ENCODE measurements at regions not wholly inside any gene's neighbourhood (a gene's known extent, or its start where the extent isn't known, plus 50 kb on each side); places are given as distances from the start of the nearest gene placed in this dataset.

GRCh38 chr14:49240383-49240782, 345.8 kb downstream of the RPS29 start:
- DNase-seq (ENCODE audit: low spot score): no peak

DNA sequence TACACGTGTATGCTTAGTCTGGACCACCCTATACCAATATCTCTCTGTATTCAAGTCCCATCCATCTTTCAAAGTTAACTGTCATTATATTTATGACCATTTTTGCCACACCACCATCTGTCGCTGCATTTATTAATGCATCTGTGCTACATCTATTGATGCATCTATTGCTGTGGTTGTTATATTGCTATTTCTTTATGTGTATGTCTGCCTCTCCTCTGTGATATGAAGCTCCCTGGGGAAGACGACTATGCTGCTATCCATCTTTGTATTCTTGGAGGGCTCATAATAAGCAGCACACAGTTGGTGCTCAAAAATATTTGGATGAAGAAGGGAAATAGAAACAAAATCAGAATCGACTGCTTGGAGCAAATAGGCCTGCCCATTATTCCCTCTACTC, 357.6 kb downstream of the RPS29 start:
- DNase-seq (ENCODE audit: low spot score): no peak

DNA sequence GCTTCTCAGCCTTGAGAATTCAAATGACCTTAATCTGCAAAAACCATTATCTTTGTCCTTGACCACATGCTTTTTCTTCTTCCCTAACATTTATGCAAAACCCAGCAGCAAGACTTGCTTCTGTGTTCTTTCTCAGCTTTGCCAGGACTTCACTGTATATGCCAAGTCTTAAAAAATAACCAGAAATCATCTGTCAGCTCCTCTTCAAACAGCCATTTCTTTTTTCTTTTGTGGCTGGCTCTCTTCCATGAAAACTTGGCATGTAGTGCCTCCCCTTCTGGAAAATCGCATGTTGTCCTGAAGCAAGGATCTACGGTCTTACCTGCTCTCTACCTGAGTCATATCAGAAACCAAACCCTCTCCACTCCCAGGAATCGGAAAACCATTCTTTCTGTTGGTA, 364.9 kb downstream of the RPS29 start:
- DNase-seq (ENCODE audit: low spot score): no peak

DNA sequence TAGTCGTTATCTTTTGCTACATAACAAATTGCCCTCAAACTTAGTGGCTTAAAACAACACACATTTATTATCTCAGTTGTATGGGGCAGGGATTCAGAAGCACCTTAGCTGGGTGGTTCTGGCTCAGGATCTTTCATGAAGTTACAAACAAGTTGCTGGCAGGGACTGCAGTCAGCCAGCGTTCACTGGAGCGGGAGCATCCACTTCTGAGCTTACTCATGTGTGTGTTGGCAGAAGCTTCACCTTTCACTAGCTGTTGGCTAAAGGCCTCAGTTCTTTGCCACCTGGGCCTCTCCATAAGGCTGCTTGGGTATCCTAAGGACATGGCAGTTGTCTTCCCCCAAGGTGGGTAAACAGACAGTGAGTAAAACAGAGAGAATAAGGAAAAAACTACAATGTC, 365.7 kb downstream of the RPS29 start:
- no peak for DNase-seq (ENCODE audit: low spot score)

DNA sequence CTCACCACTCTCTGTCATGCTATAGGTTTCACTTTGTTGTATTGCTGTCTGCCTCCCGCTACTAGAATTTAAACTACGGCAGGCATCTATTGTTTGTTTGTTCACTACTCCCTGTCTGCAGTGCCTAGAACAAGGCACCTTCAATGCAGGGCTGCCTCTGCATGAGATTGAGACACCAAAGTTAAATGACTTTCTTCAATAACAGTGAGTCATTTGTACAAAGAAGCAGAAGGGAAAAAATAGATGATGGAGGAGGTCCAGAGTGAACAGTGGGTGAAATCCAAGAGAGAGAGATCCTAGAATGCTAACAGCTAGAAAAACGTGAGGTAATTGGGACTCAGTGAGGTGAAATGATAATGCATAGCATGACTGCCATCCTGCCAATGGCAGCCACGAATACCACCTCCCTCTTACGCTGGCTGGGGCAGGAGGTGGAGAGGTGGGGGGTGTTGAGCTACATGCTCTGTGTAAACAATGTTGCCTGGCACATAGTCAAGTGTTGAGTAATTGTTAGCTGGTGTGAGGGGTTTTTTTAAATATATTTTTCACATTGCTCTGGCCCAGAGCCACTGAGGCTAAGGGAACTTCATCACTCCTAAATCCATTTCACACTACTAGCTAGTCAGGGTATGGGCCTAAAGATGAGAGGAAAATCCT, 367.6 kb downstream of the RPS29 start:
- no peak for DNase-seq (ENCODE audit: low spot score)

DNA sequence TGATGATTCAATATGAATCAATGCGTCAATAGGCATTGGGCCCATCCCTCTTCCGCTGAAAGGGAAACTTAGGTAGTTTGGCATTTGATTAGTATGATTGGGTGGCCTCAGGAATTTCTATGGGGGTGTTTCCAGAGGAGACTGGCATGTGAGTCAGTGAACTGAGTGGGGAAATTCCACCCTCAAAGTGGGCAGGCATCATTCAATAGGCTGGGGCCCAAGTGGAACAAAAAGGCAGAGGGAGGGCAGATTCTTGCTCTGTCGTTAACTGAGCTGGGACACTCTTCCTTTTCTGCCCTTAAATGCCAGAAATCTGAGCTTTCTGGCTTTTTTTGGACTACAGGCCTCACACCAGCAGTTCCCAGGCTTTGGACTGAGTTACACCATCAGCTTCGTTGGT, 373.5 kb downstream of the RPS29 start:
- DNase-seq (ENCODE audit: low spot score): no peak

DNA sequence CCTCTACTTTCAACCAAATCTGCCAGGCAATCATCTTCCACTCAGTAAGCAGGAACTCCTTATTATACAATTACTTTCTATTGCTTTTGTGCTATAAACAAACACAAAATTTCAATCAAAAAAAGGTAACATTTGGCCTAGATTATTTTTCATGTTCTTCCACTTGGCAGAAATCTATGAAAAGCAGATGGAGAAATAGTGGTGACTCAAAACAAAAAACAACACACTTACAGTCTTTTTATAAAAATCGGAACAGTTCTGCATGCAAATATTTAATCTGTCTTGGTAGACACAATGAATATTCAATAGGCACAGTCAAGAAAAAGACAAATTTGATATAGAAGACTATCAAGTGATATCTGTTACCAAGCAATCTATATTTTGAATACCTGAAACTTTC, 376.8 kb downstream of the RPS29 start:
- no peak for DNase-seq (ENCODE audit: low spot score)

DNA sequence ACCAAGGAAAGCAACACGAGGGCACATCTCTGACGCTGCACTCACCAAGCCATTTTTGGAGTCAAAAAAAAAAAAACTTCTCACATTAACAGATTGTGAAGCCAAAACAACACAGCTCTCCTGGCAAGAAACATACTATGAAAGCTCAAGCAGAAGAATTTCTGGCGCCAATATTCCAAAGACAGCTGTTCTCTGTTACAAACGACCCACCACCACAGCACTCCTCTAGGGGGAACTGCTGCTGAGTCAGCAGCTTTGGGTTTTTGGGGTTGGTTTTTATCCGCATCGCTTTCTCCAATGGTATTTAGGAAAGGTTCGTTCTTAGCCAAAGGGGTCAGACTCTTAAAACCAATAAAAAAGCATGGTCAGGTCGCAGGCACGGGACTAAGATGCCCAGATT, 379.4 kb downstream of the RPS29 start:
- DNase-seq (ENCODE audit: low spot score): no peak

- no peak for DNase-seq (ENCODE audit: low spot score)
Observed at GRCh38 chr14:49203676-49204075, 382.5 kb downstream of the RPS29 start.

DNA sequence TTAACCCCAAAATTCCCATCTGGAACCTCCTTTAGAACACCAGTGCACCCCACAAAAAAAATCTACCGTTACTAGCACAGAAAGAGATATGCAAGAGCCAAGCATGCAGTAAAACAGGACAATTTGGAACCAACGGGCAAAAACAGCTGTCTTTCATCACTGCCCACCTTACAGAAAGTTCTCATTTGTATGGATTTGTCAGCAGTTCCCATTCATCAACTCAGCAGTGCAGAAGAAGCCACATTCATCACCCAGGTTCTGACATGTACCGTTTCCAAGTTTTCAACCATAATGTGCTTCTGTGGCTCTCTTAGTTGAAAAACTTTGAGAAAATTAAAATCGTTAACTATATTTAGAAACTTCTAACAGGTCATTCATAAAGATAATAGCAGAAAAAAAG, 387.0 kb downstream of the RPS29 start:
- no peak for DNase-seq (ENCODE audit: low spot score)

- DNase-seq (ENCODE audit: low spot score): no peak
Observed at GRCh38 chr14:49196327-49196726, 389.9 kb downstream of the RPS29 start.

DNA sequence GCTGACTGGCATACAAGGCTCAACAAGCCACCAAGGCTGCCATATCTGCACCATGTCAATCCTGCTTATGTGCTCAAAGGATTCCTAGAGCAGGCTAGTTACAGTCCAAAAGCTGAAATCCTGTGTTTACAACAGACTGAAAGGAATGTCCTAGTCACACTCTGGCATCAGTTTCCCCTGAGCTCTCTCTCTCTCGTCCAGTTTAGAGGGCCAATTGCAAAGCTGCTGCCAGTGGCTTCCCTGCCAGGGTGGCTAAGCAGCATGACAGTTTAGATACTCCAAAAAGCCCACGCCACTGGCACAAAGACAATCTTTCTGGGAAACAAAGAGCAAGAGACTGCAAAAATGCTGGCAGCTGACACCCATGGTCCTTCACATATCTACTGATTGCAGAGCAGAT, 392.1 kb downstream of the RPS29 start:
- no peak for DNase-seq (ENCODE audit: low spot score)

- DNase-seq (ENCODE audit: low spot score): no peak
Observed at GRCh38 chr14:49193332-49194065, 392.7 kb downstream of the RPS29 start.

DNA sequence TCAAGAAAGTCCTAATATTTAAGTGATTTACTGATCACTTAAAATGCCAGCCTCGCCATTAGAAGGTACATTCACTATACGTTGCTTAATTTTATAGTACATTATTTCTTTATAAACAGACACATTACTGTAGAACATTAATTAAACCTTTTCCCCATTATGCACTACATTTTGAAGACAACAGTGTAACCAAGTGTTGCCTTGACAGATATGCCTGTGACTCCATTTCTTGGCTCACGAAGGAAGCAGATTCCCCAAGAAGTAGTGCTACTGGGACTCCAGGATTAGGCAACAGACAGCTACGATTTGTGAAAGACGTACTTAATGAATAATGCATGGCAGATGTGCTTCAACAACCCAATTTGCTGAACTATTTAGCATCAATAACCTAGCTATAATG, 394.8 kb downstream of the RPS29 start:
- DNase-seq (ENCODE audit: low spot score): no peak

DNA sequence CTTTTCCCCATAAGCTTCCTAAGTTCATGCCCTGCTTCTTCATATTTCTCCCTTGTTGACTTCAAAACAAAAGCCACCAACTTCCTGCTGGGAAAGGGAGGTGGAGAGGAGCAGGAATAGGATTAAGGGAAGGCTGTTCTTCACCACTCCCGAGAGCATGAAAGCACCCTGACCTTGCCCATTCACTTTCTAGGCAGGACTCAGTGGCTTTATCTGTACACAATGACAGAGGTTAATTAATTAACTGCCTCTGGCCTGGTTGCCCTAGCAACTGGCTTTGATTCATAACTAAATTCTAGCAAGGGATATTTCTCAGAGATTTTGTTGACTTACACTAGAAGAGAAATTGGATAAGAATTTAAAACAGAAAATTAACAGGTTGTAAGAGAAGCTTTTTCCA, 396.8 kb downstream of the RPS29 start:
- no peak for DNase-seq (ENCODE audit: low spot score)

DNA sequence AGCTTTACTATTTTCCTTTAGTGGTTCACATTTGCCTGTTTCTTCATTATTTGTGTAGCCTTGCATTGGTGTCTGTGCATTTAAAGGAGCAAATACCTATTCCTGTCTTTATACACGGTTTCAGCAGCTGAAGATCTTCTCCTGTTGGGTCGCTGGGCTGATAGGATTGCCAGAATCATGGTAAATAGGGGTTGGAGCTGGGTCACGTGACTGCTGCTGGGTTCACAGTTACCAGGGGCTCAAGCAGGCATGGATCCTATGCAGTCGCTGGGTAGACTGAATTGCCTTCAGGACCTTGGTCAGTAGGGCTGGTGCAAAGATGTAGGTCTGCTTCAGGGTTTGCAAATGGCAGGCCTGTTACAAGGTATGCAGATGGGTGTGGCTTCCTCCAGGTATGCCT, 398.4 kb downstream of the RPS29 start:
- DNase-seq (ENCODE audit: low spot score): no peak

DNA sequence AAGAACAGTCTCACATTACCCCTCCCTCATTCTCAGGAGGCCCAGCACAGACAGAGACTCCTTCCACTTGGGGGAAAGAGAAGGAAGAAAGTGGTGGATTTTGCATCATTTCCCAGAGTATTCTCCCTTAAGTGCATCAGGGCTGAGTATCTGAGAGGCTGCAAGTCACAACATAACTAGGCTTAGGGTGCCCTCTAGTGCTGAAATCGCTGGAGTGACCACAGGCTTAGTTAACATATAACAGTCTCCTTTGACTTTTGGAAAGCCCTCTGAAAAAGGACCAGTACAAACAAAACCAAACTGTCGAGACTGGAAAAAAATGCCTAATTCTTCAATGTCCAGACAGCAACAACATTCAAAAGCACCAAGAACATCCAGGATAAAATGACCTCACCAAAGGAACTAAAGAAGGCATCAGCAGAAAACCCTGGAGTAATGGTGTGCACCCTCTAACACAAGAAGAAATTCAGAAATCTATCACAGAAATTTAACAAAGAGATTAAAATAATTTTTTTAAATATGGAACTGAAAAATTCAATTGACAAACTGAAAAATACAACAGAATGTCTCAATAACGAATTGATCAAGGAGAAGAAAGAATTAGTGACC, 412.3 kb downstream of the RPS29 start:
- DNase-seq (ENCODE audit: low spot score): peak; percentile 18

DNA sequence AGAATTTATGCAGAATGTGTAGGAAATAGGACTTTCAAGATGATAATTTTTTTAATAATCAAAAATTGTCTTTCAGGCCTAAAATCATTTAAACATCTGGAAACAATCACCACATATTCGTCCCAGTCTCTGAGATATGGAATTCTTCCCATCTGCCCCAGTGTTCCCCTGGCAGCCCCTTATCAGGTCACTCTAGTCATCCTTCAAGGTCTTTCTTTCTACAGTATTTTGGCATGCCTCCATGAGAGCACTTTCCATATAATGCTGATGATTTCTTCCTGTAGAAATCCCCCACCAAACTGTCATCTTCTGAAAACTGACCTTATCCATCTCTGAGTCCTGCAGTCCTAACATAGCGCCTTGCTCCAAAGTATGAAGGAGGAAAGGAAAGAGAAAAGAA, 422.1 kb downstream of the RPS29 start:
- DNase-seq (ENCODE audit: low spot score): no peak

DNA sequence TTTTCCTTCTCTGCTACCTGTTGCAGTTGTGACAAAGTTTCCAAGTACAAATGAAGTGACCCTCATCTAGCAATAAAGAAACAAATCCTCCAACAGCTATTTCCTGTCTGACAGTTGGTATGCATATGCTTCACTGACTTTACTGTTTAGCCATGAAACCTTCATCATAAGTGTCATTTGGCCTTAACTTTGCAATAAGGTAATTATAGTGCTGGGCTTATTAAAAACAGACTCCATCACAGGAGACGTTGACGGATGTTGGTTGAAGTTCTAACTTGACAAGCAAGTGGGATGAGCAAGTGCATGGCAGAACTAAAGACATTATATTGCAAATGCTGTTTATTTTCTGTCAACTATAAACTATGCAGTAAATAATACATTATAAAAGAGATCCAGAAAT, 425.2 kb downstream of the RPS29 start:
- no peak for DNase-seq (ENCODE audit: low spot score)

GRCh38 chr14:49159081-49159480, 427.1 kb downstream of the RPS29 start:
- DNase-seq (ENCODE audit: low spot score): no peak

DNA sequence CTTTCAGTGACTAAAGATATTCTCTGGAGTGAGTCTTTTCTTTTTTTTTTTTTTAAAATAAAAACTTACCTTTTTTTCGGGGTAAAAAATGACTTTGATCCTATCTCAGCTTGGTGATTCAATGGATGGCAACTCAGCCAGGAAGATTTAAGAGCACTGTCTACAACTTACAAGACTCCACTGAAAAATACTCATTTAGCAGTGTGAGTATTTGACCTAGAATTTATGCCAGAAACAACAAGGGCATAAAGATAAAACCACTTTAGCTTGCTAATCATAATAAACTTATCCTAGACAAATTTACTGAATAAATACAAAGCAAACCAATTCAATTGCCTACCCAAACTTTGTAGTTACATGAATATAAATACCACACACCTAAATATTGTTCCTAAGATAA, 446.6 kb downstream of the RPS29 start:
- DNase-seq (ENCODE audit: low spot score): no peak

DNA sequence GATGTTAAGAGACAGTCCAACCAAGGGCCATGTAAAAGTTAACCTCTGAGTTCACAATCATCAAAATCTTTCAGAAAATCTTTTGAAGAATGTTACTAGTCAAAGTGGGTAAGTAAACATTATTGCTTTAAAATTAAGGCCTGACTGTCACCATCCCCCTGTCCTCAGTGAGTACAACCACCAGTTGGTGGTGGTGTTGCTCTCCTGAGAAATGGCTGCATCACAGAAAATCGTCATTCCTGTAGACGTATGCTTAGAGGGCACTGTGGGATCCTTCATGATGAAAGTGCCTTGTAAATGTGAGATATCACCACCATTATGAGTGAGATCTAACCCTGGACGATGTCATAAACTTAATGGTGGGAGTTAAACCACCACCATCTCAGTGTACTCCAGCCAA, 451.2 kb downstream of the RPS29 start:
- DNase-seq (ENCODE audit: low spot score): no peak

GRCh38 chr14:49121246-49121645, 464.9 kb downstream of the RPS29 start:
- no peak for DNase-seq (ENCODE audit: low spot score)
